ENCODE measurements at regions not wholly inside any gene's neighbourhood (a gene's known extent, or its start where the extent isn't known, plus 50 kb on each side); places are given as distances from the start of the nearest gene placed in this dataset.

DNA sequence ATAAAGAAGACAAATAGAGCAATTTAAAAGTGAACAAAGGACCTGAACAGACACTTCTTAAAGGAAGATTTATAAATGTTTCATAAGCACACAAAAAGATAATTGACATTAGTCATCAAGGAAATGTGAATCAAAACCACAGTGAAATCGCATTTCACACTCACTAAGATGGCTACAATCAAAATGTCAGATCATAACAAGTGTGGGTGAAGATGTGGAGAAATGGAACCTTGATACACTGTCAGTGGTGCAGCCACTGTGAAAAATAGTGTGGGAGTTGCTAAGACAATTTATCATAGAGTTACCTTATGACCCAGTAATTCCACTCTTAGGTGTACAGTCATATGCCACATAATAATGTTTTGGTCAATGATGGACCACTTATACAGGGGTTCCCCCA lies 54.5 kb upstream of the HTR4 start:
- Histone ChIP-seq H3K4me1 (ENCODE audit: control insufficient read depth, insufficient read depth, low read length) (no peaks in the 10 kb centered on the region), H3K9me1 (ENCODE audit: insufficient read depth, low read length) (no peaks in the 10 kb centered on the region), H2BK20ac (ENCODE audit: low read depth, low read length) (no peak overlapping the region), H3K36me3 (ENCODE audit: control insufficient read depth, insufficient read depth, low read length) (no peaks in the 10 kb centered on the region), H3K18ac (ENCODE audit: low read depth, low read length) (no peak overlapping the region), H2AK5ac (ENCODE audit: low read depth, low read length) (no peak overlapping the region), H2BK5ac (ENCODE audit: low read depth, low read length, poor library complexity, severe bottlenecking) (no peak overlapping the region), H3K9ac (ENCODE audit: low read depth, low read length) (no peak overlapping the region), H4K91ac (ENCODE audit: insufficient read depth, low read depth, low read length) (no peak overlapping the region), H3K9me3 (ENCODE audit: control insufficient read depth, insufficient read depth, low read length) (no peaks in the 10 kb centered on the region), H2BK15ac (ENCODE audit: low read depth, low read length) (no peak overlapping the region), H3K4me2 (ENCODE audit: low read depth, low read length) (no peak overlapping the region), H2BK120ac (ENCODE audit: low read depth, low read length) (no peak overlapping the region), H3K14ac (replicated peaks; ENCODE audit: low read depth, low read length) (no peak overlapping the region), H4K8ac (ENCODE audit: low read depth in 2 of 2, low read length in 2 of 2) (no peak overlapping the region), H4K20me1 (ENCODE audit: insufficient read depth, low read length) (no peaks in the 10 kb centered on the region), H3K56ac (ENCODE audit: extremely low read depth, insufficient read depth, low read length) (no peak overlapping the region), H2AK9ac (replicated peaks; ENCODE audit: low read depth, low read length, poor library complexity) (no peak overlapping the region), H3K4ac (ENCODE audit: low read depth, low read length) (no peak overlapping the region), H3K23ac (ENCODE audit: low read depth, low read length) (no peak overlapping the region), H4K5ac (ENCODE audit: low read depth, low read length) (no peak overlapping the region), H3K27ac (ENCODE audit: insufficient read depth, low read length) (no peak overlapping the region), H2AFZ (replicated peaks; ENCODE audit: low read length, poor library complexity) (no peak overlapping the region), H3K4me3 (ENCODE audit: insufficient read depth, low read depth, low read length) (no peak overlapping the region), H3K79me1 (ENCODE audit: low read depth in 1 of 2, low read length in 2 of 2) (no peaks in the 10 kb centered on the region), H3K27me3 (ENCODE audit: control insufficient read depth, insufficient read depth, low read length) (0 out of 2 replicates have a peak, but pooled peaks cover 2% of the 10 kb centered on the region)
- no peak for TF ChIP-seq BHLHE40 (IDR thresholded peaks at IDR 0.05; ENCODE audit: low read depth, low read length)
- no peak for TF ChIP-seq MAZ (IDR thresholded peaks at IDR 0.05; ENCODE audit: borderline replicate concordance, low read depth, low read length)
- TF ChIP-seq RAD21 (IDR thresholded peaks at IDR 0.05; ENCODE audit: low read length): no peak
- TF ChIP-seq RCOR1 (IDR thresholded peaks at IDR 0.05; ENCODE audit: insufficient replicate concordance, low read length): no peak
- POLR2A ChIA-PET (ENCODE audit: unreplicated experiment): no interaction called here
- CTCF ChIA-PET: no interaction called here
- no TSS peak for BruUV-seq (replicated peaks)
- ATAC-seq (ENCODE audit: low read depth): no peak
- no CpG with 5 or more reads among the region's 1 CpG for WGBS, 2 experiments (ENCODE audit: extremely low coverage in 2 of 2, insufficient read length in 1 of 2)
- dilution Hi-C loops (cut with HindIII; ENCODE audit: low sequenced_read_pairs, unreplicated experiment): no loop called here
- intact Hi-C loops (cut with micrococcal nuclease): no loop called here
- in situ Hi-C loops (cut with MboI; ENCODE audit: low sequenced_read_pairs): no loop called here
- DNase-seq: no peak
